Endothelial cell of umbilical vein (primary cell): ENCODE measurements at regions not wholly inside any gene's neighbourhood (a gene's known extent, or its start where the extent isn't known, plus 50 kb on each side); places are given as distances from the start of the nearest gene placed in this dataset.

ENCODE experiments used
- BruUV-seq: library from RNA; stranded (reverse); fragments of 400-500 nt; replicated peaks from 2 replicates; lab custom pipeline; 2021; lab: Mats Ljungman, UMichigan
- CTCF ChIA-PET: fragments of 300-600, 350-600 bp; sonication (Branson Sonifier 250); formaldehyde crosslinking; loops from one replicate; lab custom pipeline; 2021; ENCODE audit warnings: antibody characterized with exemption, inconsistent platforms; lab: Charles Lee
- POLR2A ChIA-PET: fragments of 300-600, 350-600 bp; sonication (Branson Sonifier 250); formaldehyde crosslinking; loops from one replicate; lab custom pipeline; 2021; ENCODE audit warnings: antibody characterized with exemption, inconsistent platforms; lab: Charles Lee
- DNase-seq: peaks from one replicate; pipeline ENCODE4 v3.0.0-alpha.2; 2011; ENCODE audit warnings: low read depth, low spot score
- FAIRE-seq: peaks from 2 replicates; lab custom pipeline; 2011; peaks lifted over from hg19 to GRCh38; lab: Jason Lieb, UNC
- H2AFZ ChIP-seq: 2 replicates; pipeline ENCODE4 v1.6.0; 2012; ENCODE audit warnings: low read depth, low read length, control low read depth, inconsistent platforms
- H3K27ac ChIP-seq: 2 replicates; pipeline ENCODE4 v1.5.1; 2011; ENCODE audit warnings: low read depth, mild to moderate bottlenecking, control low read depth, low read length, moderate library complexity; ENCODE audit not compliant: insufficient read depth
- H3K27me3 ChIP-seq, 2 experiments: 2 replicates each; pipeline versions ENCODE4 v1.6.0 to v1.6.1; 2011; ENCODE audit warnings: low read length in 2 of 2, mixed read lengths in 1 of 2; ENCODE audit not compliant: control insufficient read depth in 2 of 2, insufficient read depth in 2 of 2
- H3K36me3 ChIP-seq, 2 experiments: 2 replicates in 1 of 2; 3 replicates in 1 of 2; pipeline ENCODE4 v1.5.1; 2011; ENCODE audit warnings: low read length in 2 of 2, mild to moderate bottlenecking in 1 of 2, moderate library complexity in 1 of 2; ENCODE audit not compliant: control insufficient read depth in 2 of 2, insufficient read depth in 2 of 2; ENCODE audit errors: extremely low read depth in 1 of 2
- H3K4me1 ChIP-seq: 3 replicates; pipeline ENCODE4 v1.5.1; 2011; ENCODE audit warnings: mild to moderate bottlenecking, low read length; ENCODE audit not compliant: control insufficient read depth, insufficient read depth; ENCODE audit errors: extremely low read depth
- H3K4me2 ChIP-seq: 2 replicates; pipeline ENCODE4 v1.6.1; 2011; ENCODE audit warnings: low read length, control low read depth, mixed read lengths; ENCODE audit not compliant: insufficient read depth
- H3K4me3 ChIP-seq, 3 experiments: fragments of 200-600 bp in 1 of 3; sonication (generic), shearing (Covaris generic) in 1 of 3; replicated peaks in 1 of 3; 2 replicates each; pipeline ENCODE4 v1.5.1; 2011 to 2016; ENCODE audit warnings: control low read depth in 3 of 3, low read length in 3 of 3, mild to moderate bottlenecking in 2 of 3, inconsistent platforms in 1 of 3, low read depth in 1 of 3, moderate library complexity in 1 of 3; ENCODE audit not compliant: insufficient read depth in 1 of 3
- H3K79me2 ChIP-seq: 2 replicates; pipeline ENCODE4 v1.6.0; 2012; ENCODE audit warnings: low read length, inconsistent platforms; ENCODE audit not compliant: control insufficient read depth, insufficient read depth
- H3K9ac ChIP-seq: replicated peaks from 2 replicates; pipeline ENCODE3; 2011; ENCODE audit warnings: low read length, control low read depth; ENCODE audit not compliant: insufficient read depth; ENCODE audit errors: extremely low read depth
- H3K9me1 ChIP-seq: replicated peaks from 3 replicates; pipeline ENCODE4 v1.6.0; 2011; ENCODE audit warnings: mild to moderate bottlenecking, low read length; ENCODE audit not compliant: control insufficient read depth, insufficient read depth; ENCODE audit errors: extremely low read depth
- H3K9me3 ChIP-seq: replicated peaks from 2 replicates; pipeline ENCODE4 v1.5.1; 2012; ENCODE audit warnings: low read length, inconsistent platforms; ENCODE audit not compliant: control insufficient read depth, insufficient read depth
- H4K20me1 ChIP-seq: replicated peaks from 2 replicates; pipeline ENCODE3; 2011; ENCODE audit warnings: mild to moderate bottlenecking, low read length; ENCODE audit not compliant: control insufficient read depth, insufficient read depth; ENCODE audit errors: extremely low read depth
- EZH2 ChIP-seq: IDR thresholded peaks from 2 replicates; pipeline ENCODE4 v1.6.1; 2012; ENCODE audit warnings: borderline replicate concordance, low read depth, mild to moderate bottlenecking, moderate library complexity, low read length, inconsistent platforms; ENCODE audit not compliant: severe bottlenecking
- FOS ChIP-seq: IDR thresholded peaks from 2 replicates; pipeline ENCODE4 v1.6.1; 2011; ENCODE audit warnings: mild to moderate bottlenecking, low read length, moderate library complexity, borderline replicate concordance; ENCODE audit not compliant: insufficient read depth
- GATA2 ChIP-seq: IDR thresholded peaks from 2 replicates; pipeline ENCODE4 v1.7.0; 2011; ENCODE audit warnings: low read depth, mild to moderate bottlenecking, moderate library complexity, mixed read lengths, low read length; ENCODE audit not compliant: insufficient read length, insufficient read depth
- JUN ChIP-seq: IDR thresholded peaks from 2 replicates; pipeline ENCODE4 v1.6.1; 2011; ENCODE audit warnings: borderline replicate concordance, low read depth; ENCODE audit not compliant: insufficient read length, insufficient read depth
- MAX ChIP-seq: IDR thresholded peaks from 2 replicates; pipeline ENCODE4 v1.6.1; 2011; ENCODE audit not compliant: insufficient read depth, insufficient read length
- MYC ChIP-seq: IDR thresholded peaks from one replicate; pipeline ENCODE4 v1.6.1; 2011; ENCODE audit warnings: mild to moderate bottlenecking, low read depth, low read length
- POLR2A ChIP-seq: IDR thresholded peaks from 2 replicates; pipeline ENCODE4 v1.6.1; 2012; ENCODE audit warnings: low read depth, mild to moderate bottlenecking, control low read depth, low read length
- POLR2AphosphoS5 ChIP-seq: IDR thresholded peaks from 2 replicates; pipeline ENCODE4 v1.6.1; 2012; ENCODE audit warnings: low read depth, mild to moderate bottlenecking, control low read depth, low read length, moderate library complexity; ENCODE audit not compliant: insufficient read depth
- dilution Hi-C: fragments of 300-500 bp; cut with MboI; formaldehyde crosslinking; loops from one replicate; pipeline ENCODE4 v1.15.0; 2019; ENCODE audit warnings: low sequenced_read_pairs; ENCODE audit not compliant: extremely low pct_ligation_motif_present
- intact Hi-C: fragments of 100-400 bp; cut with micrococcal nuclease; formaldehyde crosslinking; loops from one replicate; pipeline ENCODE4 v1.10.0; 2022
- TF ChIP-seq, protein P1 (sequence below), 2 donors: IDR thresholded peaks; 1 replicate in 1 of 2; 2 replicates in 1 of 2; pipeline ENCODE4 v1.5.1; 2011; ENCODE audit warnings: low read length in 2 of 2, mild to moderate bottlenecking in 2 of 2, moderate library complexity in 2 of 2, control low read depth in 1 of 2, inconsistent platforms in 1 of 2, low read depth in 1 of 2; ENCODE audit not compliant: insufficient read depth in 1 of 2; ENCODE audit errors: extremely low read depth in 1 of 2

DNA sequence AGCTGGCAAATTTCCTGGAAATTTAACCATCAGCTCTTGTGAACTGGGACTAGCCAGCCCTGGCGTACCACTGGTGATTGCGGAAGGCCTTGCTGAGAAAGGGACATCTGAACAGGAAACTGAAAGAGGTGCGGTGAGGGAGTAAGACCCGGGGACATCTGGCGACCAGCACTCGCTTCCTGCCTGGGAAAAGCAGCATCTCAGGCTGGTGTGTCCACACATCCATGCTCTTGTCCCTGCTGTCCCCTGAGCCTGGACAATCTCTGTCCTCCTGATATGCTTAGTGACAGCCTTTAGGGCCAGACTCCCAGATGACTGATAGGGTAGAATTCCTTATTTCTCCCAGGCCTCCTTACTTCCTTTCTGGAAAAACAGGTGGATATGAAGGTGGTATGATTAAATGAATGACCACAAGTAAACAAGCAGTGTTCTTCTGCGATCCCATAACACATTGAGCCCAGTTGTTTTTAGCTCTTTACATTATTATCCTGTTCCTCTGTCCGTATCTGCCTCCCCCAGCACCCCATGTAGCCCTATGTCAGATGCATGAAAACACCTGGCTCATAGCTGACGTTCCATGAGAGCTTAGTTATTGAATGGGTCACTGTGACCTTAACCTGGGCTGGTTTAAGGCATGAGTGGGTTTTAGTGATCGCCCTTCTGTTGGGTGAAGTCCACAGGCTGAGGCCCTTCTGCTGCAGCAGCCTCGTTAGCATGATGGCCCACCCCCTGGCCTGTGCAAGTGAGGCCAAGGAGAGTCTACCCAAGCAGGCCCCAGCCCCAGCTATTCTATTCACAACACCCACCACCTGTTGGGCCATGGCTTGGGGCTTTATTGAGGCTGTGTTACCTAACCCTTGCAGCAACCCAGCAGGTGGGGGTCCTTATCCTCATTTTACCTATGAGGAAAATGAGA is 76.1 kb upstream of the GADD45A start:
- Histone ChIP-seq H2AFZ (no peak overlapping the region), H3K4me2 (no peak overlapping the region), H3K9ac (no peak overlapping the region), H3K27ac (no peak overlapping the region), H3K4me3 (no peak overlapping the region), H3K27me3 (no peaks in the 10 kb centered on the region), H3K4me1 (peaks cover 13% of the 10 kb centered on the region), H4K20me1 (no peaks in the 10 kb centered on the region), H3K9me1 (no peaks in the 10 kb centered on the region), H3K36me3 (no peaks in the 10 kb centered on the region), H3K79me2 (no peaks in the 10 kb centered on the region), H3K9me3 (no peaks in the 10 kb centered on the region)
- FAIRE-seq (no peak), DNase-seq (no peak)
- CTCF ChIA-PET = interaction anchor here (1.2 kb wide), 1 partner anchor 10 kb away, joined by 6 read pairs; no protein-coding TSS in a partner anchor
- POLR2A ChIA-PET = no interaction called here
- no peak for TF ChIP-seq JUN
- TF ChIP-seq GATA2 = no peak
- TF ChIP-seq POLR2AphosphoS5 = no peak
- TF ChIP-seq MYC = no peak
- BruUV-seq = no TSS peak
- intact Hi-C loops (no loop called here), dilution Hi-C loops (no loop called here)

DNA sequence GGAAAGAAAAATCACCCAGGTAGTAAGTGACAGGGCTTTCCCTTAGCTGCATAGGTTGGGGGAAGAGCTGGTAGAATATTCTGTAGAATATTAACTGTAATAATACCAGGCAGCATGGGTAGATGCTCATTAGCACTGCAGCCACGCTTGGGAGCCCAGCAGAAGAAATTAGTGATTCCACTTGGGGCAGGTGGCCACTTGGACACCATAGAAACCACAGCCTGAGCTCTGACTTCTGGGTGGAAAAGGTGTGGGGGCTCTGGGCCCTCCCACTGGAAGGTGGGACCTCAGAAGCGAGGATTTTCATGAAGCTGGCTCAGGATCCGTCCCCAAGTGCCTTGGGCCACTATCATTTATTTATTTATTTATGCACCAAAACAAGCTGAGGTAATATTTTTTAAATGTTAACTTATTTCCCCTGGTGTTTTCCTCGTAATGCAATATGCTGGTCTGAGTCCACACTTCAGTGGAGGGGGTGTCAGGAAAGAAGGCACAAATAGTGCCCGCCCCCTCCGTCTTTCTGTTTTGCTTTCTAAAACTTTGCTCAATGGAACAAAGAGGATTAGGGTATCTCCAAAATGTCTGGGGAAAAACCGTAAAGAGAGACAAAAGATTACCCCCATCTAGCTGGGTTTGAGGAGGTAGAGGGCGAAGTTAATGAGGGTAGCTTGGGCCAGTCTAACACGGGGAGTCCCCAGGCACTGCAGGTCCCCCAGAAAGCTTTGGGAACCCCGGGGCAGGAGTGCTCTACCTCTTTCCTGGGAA is 75.2 kb upstream of the GADD45A start:
- ChIA-PET POLR2A (no interaction called here), CTCF (interaction anchor here (1.2 kb wide), 1 partner anchor 9 kb away, joined by 6 read pairs; no protein-coding TSS in a partner anchor)
- no peak overlapping the region for H3K4me3 ChIP-seq
- H3K9me1 ChIP-seq = no peaks in the 10 kb centered on the region
- dilution Hi-C loops = no loop called here
- no peaks in the 10 kb centered on the region for H3K27me3 ChIP-seq
- FAIRE-seq (no peak), DNase-seq (no peak)
- intact Hi-C loops = no loop called here
- H3K9ac ChIP-seq = no peak overlapping the region
- H3K9me3 ChIP-seq = no peaks in the 10 kb centered on the region
- BruUV-seq = no TSS peak
- no peaks in the 10 kb centered on the region for H3K36me3 ChIP-seq
- no peak overlapping the region for H2AFZ ChIP-seq
- no peak overlapping the region for H3K27ac ChIP-seq
- no peak overlapping the region for H3K4me2 ChIP-seq
- H3K79me2 ChIP-seq = no peaks in the 10 kb centered on the region
- no peaks in the 10 kb centered on the region for H4K20me1 ChIP-seq
- TF ChIP-seq MYC (no peak), FOS (no peak), POLR2A (no peak), GATA2 (no peak), POLR2AphosphoS5 (no peak), JUN (no peak), MAX (no peak), EZH2 (no peak)
- TF ChIP-seq, protein P1, sequence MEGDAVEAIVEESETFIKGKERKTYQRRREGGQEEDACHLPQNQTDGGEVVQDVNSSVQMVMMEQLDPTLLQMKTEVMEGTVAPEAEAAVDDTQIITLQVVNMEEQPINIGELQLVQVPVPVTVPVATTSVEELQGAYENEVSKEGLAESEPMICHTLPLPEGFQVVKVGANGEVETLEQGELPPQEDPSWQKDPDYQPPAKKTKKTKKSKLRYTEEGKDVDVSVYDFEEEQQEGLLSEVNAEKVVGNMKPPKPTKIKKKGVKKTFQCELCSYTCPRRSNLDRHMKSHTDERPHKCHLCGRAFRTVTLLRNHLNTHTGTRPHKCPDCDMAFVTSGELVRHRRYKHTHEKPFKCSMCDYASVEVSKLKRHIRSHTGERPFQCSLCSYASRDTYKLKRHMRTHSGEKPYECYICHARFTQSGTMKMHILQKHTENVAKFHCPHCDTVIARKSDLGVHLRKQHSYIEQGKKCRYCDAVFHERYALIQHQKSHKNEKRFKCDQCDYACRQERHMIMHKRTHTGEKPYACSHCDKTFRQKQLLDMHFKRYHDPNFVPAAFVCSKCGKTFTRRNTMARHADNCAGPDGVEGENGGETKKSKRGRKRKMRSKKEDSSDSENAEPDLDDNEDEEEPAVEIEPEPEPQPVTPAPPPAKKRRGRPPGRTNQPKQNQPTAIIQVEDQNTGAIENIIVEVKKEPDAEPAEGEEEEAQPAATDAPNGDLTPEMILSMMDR (IDR thresholded peaks at IDR 0.05; ENCODE audit: extremely low read depth in 1 of 2, insufficient read depth in 1 of 2, low read depth in 1 of 2, low read length in 2 of 2) = no peak
- H3K4me1 ChIP-seq = peaks cover 13% of the 10 kb centered on the region
